HL-60 (cell line): ENCODE measurements at regions not wholly inside any gene's neighbourhood (a gene's known extent, or its start where the extent isn't known, plus 50 kb on each side); places are given as distances from the start of the nearest gene placed in this dataset.
"Not testable (repeated sequence)": the region's sequence is repeated elsewhere in the genome, so short reads cannot be mapped to it uniquely, and the experiment has no call there.

Source experiments
- DNase-seq, 2 experiments: peaks; one replicate each; pipeline ENCODE4 v3.0.0-alpha.2; 2010 to 2020; ENCODE audit warnings: low read depth in 1 of 2, low spot score in 1 of 2
- H3K27ac ChIP-seq: fragments of 250-450 bp; sonication (Bioruptor Pico); replicated peaks from 2 replicates; pipeline ENCODE4 v1.5.1; 2020; ENCODE audit warnings: mild to moderate bottlenecking, moderate library complexity
- H3K27me3 ChIP-seq: fragments of 250-450 bp; sonication (Bioruptor Pico); 2 replicates; pipeline ENCODE4 v1.5.1; 2021; ENCODE audit warnings: mild to moderate bottlenecking, moderate library complexity; ENCODE audit not compliant: insufficient read depth, poor library complexity, severe bottlenecking
- H3K4me3 ChIP-seq: replicated peaks from 2 replicates; pipeline ENCODE4 v1.5.1; 2011; ENCODE audit warnings: mild to moderate bottlenecking, control low read depth, low read length; ENCODE audit not compliant: insufficient read depth
- GABPA ChIP-seq: IDR thresholded peaks from 2 replicates; pipeline ENCODE4 v1.6.1; 2012; ENCODE audit warnings: low read depth
- POLR2AphosphoS5 ChIP-seq: IDR thresholded peaks from 2 replicates; pipeline ENCODE4 v1.6.1; 2012; ENCODE audit warnings: low read depth
- REST ChIP-seq: IDR thresholded peaks from 2 replicates; pipeline ENCODE4 v1.6.1; 2012; ENCODE audit warnings: low read depth; ENCODE audit not compliant: insufficient replicate concordance
- SPI1 ChIP-seq: IDR thresholded peaks from 2 replicates; pipeline ENCODE4 v1.6.1; 2012; ENCODE audit warnings: low read depth, mild to moderate bottlenecking, borderline replicate concordance
- TF ChIP-seq, protein P1 (sequence below): IDR thresholded peaks from one replicate; pipeline ENCODE4 v1.5.1; 2011; ENCODE audit warnings: low read length, control low read depth, inconsistent platforms; ENCODE audit not compliant: insufficient read depth

GRCh38 chr4:148618856-148619255, 176.6 kb upstream of the NR3C2 start:
- TF ChIP-seq POLR2AphosphoS5 (no peak), REST (no peak)
- TF ChIP-seq, protein P1, sequence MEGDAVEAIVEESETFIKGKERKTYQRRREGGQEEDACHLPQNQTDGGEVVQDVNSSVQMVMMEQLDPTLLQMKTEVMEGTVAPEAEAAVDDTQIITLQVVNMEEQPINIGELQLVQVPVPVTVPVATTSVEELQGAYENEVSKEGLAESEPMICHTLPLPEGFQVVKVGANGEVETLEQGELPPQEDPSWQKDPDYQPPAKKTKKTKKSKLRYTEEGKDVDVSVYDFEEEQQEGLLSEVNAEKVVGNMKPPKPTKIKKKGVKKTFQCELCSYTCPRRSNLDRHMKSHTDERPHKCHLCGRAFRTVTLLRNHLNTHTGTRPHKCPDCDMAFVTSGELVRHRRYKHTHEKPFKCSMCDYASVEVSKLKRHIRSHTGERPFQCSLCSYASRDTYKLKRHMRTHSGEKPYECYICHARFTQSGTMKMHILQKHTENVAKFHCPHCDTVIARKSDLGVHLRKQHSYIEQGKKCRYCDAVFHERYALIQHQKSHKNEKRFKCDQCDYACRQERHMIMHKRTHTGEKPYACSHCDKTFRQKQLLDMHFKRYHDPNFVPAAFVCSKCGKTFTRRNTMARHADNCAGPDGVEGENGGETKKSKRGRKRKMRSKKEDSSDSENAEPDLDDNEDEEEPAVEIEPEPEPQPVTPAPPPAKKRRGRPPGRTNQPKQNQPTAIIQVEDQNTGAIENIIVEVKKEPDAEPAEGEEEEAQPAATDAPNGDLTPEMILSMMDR: no peak
- H3K27me3 ChIP-seq: no peaks in the 10 kb centered on the region
- no peak overlapping the region for H3K4me3 ChIP-seq
- no peak for DNase-seq
- H3K27ac ChIP-seq: no peak overlapping the region

DNA sequence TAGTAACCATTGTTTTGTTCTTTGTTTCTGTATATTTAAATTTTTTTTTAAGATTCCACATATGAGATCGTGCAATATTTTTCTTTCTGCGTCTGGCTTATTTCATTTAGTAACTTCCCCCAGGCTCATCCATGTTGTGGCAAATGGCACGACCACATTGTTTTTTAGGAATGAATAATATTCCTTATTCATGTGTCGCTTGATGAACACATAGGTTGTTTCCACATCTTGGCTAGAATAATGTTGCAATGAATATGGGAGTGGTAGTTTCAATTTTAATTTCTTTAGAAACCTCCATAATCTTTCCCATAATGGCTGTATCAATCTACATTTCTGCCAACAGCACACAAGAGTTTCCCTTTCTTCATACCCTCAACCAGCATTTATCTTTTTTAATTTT, 166.8 kb upstream of the NR3C2 start:
- Histone ChIP-seq H3K4me3 (no peak overlapping the region), H3K27ac (no peak overlapping the region), H3K27me3 (no peaks in the 10 kb centered on the region)
- DNase-seq: no peak
- no peak for TF ChIP-seq SPI1
- TF ChIP-seq, protein P1: no peak
- no peak for TF ChIP-seq REST
- TF ChIP-seq POLR2AphosphoS5: no peak
- no peak for TF ChIP-seq GABPA

- H3K4me3 ChIP-seq, DNase-seq, H3K27me3 ChIP-seq, H3K27ac ChIP-seq: not testable (repeated sequence)
Measured at GRCh38 chr4:148598418-148599207, 156.4 kb upstream of the NR3C2 start.

GRCh38 chr4:148589182-148589581, 147.0 kb upstream of the NR3C2 start:
- DNase-seq: no peak
- H3K4me3 ChIP-seq: no peak overlapping the region
- no peak for TF ChIP-seq GABPA
- TF ChIP-seq REST: no peak
- TF ChIP-seq, protein P1: no peak
- no peak for TF ChIP-seq POLR2AphosphoS5
- no peak for TF ChIP-seq SPI1
- no peak overlapping the region for H3K27ac ChIP-seq
- no peaks in the 10 kb centered on the region for H3K27me3 ChIP-seq
